CD4-positive, alpha-beta T cell treated with Interferon gamma for 1 hour (primary cell): ENCODE measurements at regions not wholly inside any gene's neighbourhood (a gene's known extent, or its start where the extent isn't known, plus 50 kb on each side); places are given as distances from the start of the nearest gene placed in this dataset.
A peak's percentile ranks its signal among the peaks of the same experiment; 100 is the strongest.

ENCODE experiments used
- DNase-seq: peaks from one replicate; pipeline ENCODE4 v3.0.0-alpha.2; 2020

DNA sequence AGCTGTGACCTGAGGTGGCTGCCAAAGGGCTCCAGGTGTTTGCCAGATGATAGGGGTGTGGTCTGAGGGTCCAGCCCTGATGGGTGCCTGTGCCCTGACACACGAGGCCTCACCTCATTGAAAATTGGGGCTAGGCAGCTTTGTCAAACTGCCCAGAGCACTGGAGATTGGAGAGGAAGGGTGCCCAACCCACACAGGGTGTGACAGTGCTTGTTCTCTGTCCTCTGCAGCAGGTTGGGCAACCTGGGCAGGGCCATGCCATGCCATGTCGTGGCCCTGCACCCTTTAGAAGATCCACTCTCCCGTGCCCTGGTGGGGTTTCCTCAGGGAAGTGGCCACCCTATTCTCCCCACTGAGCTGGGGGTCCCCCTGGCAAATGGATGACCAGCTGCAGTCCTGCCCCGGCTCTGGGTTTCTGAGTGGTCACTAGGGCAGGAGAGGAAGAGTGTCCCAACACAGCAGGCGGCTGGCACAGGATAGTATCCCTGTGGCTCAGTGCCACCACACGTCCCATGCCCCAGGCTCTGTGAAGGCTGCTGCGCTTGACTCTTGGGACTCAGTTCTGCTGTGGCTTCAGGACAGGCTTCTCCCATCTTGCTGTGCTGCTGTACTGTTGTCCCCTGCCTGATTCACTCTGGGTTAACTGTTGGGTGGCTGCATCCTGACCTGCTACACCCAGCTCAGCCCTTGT lies 100.8 kb upstream of the PITX1 start:
- DNase-seq: no peak

DNA sequence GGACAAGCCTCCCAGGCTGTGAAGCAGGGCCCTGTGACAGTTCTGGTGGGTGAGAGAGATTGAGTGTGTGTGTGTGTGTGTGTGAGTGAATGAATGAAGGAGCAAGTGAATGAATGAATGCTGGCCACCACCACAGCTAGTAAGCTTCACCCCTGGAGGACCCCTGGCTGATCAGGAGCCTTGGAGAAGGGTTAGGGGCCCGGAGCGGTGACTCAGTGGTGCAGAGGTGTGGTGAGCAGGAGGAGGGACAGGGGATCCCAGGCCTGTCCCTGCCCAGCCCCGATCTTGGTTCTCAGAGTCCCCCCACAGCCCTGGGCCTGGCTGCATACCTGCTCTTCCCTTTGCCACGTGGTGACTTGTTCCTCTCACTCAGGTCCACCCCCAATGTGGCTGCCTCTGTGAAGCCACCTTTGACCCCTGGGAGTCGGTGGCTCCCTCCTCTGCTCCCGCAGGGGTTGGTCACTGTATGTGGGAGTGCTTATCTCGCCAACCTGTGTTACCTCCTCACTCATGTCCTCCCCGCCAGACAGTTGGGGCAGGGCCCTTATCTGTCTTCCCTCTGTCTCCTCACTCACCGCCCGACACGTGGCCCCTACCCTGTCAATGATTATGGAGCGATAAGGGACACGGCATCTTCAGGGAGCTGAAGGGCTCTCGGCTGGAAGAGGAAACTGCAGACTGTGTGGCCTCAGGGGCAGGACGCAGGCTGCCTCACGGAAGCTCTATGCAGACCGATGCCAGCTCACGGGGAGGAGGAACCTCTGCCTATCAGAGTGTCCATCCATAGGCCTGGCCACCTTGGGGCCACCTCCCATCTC lies 99.9 kb upstream of the PITX1 start:
- no peak for DNase-seq

DNA sequence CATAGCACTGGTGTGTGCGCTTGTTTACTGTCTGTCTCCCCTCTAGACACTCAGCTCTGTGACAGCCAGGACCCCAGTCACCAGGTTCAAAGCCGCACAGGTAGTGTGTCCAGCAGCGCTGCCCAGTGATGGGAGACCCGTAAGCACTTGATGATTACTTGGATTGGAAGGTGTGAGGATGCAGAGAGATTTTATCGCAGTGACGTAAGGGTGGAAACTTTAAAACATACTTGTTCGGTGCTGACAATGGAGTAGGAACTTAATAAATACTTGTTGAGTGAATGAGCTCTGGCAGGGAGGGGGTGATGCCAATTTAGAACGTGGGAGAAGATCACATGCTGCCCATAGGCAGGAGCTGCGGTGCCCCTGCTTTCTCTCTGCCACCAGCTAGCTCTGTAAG lies 99.2 kb upstream of the PITX1 start:
- no peak for DNase-seq

DNA sequence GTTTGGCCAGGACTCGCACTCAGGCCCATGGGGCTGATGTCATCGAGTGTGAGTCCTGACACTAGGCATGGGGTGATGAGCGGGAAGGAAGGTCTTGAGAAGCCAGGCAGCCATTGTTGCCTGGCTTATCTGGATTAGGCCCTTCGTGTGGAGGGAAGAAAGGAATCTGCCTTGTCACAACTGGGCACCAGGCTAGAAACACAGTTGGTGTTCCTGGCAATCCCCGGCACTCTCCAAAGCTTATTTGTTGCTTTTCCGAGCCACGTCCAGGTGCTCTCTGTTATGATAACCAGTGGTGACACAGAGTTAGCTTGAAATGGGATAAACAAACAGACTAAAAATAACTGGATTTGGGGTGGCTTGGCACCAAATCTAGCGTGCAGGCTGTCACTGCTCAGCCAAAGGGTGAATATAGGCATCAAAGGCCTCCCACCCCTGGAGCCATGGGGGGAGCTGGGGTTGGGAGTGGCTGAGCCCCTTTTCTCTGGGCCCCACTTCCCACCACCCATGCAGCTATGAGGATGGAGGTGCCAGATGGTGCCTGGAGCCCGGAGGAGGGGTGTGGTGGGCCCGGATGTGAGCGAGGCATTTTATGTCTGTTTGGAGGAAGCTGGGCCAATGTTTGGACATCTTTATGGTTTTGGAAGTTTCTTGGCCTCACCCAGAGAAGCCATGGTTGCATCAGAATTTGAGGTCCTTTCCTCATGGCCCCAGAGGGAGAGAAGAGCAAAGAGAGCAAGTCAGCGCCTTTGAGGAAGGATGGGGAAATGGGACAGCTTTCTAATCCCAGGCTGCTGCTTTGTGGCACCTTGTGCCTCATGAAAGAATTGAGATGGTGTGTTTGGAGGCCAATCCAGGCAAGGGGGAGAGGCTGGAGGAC lies 98.0 kb upstream of the PITX1 start:
- DNase-seq: no peak

DNA sequence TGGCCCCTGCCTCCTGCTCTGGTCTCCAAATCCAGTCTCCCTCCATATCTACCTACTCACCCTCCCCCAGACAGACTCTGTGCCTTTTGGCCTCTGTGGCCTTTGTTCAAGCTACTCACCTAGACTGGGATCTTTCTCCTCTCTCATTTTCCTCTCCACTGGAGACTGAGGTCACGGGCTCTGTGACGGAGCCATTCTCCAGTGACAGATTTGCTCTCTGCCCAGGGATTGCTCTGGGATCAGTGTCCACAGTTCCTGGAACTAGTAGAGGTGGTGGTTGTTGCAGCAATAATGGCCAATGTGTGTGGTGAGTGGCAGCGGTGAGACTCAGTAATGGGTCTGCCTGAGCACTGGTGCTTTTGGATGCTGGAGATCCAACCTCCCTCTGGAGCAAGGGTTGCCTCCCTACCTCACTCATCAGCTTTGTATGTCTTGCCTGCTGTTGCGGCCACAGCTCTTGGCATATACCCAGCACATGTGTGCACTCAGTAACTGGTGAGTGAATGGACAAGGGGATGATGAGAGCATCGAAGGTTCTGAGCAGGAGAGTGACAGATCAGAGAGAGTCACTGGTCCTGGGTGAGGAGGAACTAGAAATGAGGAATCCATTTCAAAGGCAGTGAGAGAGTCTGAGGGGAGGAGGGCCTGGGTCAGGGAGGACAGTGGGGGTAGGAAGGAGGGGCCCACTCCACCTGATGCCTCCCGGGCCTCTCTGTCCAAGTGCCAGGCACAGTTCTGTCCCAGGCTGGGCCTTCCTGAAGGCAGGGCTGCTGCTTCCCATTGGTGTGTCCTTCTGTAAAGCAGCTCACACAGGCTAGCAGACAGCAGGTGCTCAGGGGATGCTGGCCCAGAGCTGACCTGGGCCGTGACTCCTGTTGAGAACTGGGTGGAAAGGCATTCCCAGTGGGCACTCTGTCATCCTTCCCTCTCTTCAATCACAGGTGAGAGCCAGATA lies 96.5 kb upstream of the PITX1 start:
- DNase-seq: no peak

DNA sequence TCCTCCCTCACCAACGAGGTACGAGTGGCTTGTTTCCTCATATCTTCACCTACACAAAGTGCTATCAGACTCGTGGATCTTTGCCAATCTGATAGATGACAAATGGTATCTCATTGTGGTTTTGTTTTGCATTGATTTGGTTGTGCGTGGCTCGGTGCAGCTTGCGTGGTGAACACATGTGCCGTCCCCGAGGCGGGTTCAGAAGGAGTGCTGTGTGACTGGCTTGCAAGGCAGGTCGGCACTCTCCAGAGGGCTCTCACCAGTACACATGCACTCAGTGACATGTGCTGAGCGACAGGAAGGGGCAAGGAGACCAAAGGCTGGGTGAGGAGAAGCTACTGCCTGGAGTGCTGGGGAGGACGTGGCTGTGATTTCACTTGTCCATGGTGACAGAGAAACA lies 95.3 kb upstream of the PITX1 start:
- no peak for DNase-seq

DNA sequence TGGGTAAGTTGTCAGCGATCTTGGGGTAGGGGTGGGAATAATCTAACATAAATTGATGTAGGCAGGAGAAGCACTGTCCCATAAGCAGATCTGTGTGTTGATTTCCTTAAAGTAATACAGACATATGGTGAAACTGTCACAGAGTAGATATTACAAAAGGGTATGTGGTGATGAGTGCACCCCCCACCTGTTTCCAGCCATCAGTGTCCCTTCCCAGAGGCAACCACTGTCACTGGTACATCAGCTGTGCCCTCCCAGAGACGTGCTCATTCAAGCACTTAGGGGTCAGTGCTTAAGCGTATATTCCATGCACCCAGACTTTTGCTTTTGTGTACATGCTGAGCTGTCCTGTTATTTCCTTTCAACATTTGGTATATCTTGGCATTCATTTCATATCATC lies 94.3 kb upstream of the PITX1 start:
- no peak for DNase-seq

DNA sequence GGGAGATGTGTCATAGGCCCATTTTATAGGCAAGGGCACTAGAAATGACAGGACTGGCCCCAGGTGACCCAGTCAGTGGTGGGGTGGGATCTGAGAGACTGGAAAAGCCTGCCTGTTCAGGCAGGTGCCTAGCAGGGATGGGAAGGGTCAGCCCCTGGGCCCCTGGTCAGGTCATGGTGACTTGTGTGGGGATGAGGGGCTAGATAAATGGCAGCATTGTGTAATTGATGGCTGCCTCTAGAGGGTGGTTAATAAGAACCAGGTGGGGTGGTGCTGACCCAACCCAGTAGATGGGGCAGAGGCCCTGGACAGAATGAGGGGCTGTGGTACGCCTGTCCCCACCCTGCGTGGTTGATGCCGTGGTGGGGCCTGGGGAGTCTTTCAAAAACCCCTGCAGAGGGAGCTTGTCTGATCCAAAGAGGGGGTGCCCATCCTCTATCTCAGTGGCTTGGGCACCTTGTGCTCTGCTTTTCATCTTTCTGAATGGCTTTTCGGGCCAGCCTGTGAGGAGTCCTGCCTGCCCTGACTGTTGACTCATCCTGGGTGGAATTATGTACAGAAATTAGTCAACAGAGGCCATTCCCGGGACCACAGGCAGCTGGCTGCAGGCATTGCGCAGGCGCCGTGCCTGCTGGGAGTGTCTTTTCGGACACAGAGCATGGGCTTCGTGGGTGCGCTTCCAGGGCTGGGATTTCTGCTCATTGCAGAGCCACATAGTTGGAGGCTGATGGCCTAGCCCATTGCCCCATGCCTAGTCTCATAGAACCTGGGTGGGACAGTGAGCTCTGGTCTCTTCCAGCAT lies 93.6 kb upstream of the PITX1 start:
- DNase-seq: no peak

DNA sequence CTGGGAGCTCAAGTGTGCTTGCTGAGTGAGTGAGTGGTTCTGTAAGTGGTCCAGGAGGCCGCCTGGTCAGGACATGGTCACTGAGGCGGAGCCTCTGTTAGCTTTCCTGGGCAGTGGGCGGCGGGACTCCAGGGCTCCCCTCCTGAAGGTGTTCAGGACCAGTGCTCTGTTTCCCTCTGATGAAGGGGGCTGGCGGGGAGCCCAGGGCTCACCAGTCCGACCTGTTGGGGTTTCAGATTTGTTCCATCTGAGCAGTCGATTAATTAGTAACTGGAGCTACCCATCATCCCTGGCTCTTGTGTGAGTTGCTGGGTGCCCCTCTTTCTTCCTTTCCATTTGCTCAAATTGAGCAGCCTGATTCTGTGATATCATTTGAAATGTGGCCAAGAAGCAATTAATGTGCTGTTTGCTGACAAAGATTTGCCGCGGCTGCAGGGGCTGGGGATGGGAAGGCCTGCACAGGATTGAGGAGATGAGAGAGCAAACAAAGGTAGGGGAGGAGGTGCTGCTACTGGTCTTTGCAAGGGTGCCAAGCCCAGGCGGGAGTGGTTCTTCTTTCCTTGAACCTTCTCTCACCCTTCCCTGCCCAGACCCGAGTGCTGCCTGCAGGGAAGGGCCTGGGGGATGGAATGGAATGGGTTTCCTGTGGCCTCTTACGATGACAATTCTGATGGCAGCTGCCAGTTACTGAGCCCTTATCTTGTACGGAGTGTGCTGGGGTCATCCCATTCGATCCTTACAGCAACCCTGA lies 92.8 kb upstream of the PITX1 start:
- DNase-seq: no peak

DNA sequence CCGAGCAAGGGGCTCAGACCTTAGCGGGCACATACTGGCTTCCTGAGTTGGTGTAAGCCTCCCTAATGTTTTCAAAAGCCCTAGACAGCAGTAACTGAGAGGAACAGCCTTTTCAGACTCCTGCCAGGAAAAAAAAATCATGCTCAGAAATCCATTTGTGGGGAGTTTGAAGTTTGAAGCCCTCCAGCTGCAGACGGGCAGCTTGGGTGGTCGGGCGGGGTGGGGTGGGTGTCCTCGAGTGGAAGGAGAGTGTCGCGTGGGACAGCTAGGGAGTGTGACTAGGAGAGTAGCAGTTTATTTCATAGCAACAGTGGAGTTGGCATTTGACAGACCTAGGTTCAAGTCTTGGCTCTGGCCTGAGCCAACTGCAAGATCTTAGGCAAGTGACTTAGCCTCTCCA lies 90.7 kb upstream of the PITX1 start:
- no peak for DNase-seq

DNA sequence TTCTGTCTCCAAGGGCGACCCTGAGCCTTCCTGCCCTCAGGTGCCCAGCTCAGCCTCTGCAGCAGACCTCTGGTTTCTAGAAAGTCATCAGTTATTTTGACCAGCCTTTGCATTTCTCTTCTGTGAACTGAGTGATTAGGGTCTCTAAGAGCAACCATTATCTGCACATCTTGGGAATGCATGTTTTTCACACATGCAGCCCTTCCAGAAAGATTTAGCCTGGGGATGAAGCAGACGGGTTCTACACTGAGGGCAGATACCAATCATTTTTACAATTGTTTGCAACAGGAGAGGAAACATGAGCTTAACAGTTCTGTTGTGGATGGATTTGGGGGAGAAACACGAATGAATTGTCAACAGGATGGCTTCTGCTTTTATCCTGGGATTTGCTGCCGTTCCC lies 90.1 kb upstream of the PITX1 start:
- DNase-seq: no peak

DNA sequence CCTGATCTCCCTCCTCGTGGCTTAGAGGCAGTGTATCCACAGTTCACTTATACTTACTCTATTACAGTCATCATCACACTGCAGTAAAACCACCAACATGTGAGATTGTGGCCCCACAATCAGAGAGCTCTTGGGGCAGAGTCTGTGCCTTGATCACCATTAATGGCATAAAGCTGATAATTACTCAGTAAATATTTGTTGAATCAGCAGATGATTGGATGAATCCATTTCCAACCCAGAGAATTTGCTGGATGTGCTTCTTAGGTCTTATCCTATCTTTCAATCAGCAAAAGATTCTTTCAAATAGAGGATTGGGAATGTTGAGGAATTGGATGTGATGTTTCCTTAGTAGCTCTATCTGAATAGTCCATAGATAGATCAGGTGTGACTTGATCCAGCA lies 88.8 kb upstream of the PITX1 start:
- no peak for DNase-seq

DNA sequence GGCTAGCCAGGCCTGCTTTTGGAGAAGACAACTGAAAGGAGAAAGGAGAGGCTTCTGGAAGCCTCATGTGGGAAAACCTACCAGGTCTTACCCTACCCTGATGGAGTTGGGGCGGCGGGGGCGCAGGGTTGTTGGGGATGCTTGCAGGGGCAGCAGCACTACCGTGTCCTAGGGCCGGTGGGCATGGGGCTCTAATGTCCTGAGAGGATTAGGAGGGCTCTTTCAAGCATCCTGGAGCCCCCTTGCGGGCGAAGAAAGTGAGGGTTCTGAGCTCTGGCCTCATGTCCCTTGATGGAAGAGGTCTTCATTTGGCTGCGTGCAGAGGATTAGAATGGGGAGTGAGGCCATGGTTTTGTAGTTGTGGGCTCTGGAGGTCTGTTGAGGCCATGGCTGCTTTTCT lies 86.9 kb upstream of the PITX1 start:
- DNase-seq: no peak

DNA sequence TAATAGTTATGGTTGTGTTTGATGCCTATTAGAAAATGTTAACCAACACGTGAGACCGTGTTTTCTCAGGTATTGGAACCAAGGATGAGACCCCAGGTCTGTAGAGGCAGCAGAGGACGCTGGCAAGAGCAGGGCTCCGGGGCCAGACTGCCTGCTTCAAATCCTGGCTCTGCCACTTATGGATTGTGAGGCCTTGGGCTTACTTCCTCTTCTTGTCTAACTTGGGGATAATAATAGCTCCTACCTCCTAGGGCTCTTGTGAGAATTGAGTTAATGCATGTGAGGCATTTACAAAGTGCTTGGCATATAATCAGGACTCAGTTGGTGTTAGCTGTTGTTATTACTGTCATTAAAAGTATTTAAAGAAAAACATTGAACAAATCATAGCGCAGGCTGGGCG lies 85.5 kb upstream of the PITX1 start:
- DNase-seq: no peak

DNA sequence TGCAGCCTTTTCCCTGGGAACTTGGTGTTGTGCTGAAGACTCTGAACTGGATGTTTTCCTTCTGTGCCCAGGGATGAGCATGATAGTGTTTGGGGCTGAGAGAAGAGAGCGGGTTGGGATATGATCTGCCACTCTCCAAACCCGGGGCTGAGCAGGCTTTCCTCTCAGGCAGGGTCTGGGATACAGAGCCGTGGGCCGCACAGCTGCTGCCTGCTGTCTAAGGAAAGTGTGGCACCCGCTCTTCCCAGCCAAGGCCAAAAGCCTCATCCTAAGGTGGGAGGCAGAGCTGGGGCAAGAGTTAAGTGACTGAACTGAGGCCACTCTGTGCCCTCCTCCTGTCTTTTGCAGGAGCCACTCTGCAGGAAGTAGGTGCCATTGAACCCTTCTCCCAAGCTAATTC lies 83.6 kb upstream of the PITX1 start:
- no peak for DNase-seq

DNA sequence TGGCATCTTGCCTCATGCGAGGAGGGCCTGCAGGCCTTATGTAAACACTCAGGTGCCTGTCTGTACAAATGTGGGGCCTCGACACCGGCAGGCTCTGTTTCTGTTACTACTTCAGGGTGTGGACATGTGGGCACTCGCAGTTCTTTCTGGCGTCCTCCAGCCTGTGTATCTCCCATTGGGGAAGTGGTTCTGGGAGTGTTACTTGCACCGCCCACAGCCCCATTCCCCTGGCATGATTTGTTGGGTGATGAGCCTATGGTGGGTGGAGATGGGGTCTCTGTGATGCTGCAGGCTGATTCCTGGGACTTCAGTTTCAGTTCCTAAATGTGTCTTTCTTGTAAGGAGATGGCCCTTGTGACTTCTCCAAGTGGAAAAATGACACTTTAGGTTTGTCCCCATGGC lies 82.1 kb upstream of the PITX1 start:
- DNase-seq: peak; percentile 46

DNA sequence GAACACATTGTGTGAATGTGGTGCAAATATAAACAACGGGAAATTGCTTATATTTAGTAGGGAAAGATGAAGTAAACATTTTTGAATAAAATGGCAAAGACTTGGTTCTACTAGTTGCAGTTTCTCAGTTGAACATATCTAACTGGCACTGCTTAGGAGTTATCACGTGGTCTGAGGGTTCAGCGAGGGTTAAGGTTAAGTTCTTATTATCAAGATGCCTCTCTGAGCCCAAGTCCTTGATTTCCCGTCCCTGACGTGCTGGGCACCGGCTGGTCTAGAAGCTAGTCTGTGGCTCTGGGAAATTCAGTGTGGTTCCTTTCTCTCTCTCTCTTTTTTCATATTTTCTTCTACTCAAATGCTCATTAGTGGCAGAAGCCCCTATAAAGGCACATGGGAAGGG lies 81.6 kb upstream of the PITX1 start:
- DNase-seq: no peak

DNA sequence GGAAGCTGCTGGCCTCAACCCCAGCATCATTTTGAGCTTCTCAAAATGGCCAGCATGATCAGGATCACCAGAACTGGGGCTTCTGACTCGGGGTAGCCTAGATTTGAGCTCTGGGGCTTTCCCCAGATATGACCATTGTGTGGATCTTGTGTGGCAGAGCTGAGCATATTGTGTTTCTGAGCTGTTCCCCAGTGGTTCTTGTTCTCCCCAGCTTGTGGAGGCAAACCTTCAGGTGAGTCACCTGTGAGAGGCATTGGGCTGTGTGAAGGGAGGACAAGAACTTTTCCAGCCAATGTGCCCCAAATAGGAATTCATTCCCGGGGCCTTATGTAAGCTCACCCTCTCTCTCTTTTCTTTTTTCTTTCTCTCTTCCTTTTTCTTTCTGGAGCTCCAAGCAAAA lies 80.7 kb upstream of the PITX1 start:
- no peak for DNase-seq

DNA sequence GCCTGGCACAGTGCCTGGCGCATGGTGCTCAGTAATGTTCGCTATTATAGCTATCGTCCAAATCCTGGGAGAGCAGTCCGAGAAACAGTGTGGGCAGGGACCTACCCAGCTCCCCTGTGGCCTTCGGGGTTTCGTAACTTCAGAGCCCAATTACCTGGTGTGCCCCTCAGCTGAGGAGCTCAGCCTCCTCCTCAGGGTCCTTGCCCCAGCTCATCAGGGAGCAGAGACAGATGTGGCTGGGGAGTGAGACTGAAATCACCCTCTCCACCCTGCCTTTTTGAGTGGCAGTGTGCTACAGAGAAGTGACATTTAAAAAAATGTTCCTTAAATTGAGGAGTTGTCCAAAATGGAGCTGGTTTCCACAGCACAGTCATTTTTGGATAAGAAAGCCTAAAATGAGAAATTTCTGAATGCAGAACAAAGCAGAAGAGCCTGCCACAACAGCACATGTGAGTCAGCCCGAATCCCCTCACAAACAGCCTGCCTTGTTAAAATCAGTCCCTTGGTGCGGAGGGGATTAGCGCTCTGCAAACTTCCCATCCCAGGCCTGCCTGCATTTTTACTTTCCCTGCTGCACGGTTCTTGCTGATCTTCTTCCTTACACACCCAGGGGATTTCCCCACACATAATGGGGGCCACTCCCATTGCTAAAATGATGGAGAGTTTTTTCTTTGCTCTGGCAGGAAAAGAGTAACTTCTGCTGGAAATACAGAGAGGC lies 78.1 kb upstream of the PITX1 start:
- no peak for DNase-seq
